T-cell (primary cell): ENCODE measurements at regions not wholly inside any gene's neighbourhood (a gene's known extent, or its start where the extent isn't known, plus 50 kb on each side); places are given as distances from the start of the nearest gene placed in this dataset.

ENCODE experiments used
- ATAC-seq, 4 experiments: fragments of 200-7000 bp in 3 of 4; fragments of 150-1000 bp in 1 of 4; cut with Tn5 transposase; replicated peaks in 1 of 4; 1 replicate in 3 of 4; 2 replicates in 1 of 4; pipeline ENCODE4 v1.10.0; 2021; ENCODE audit warnings: moderate library complexity in 3 of 4, mild to moderate bottlenecking in 2 of 4, moderate number of reproducible peaks in 1 of 4
- CTCF ChIA-PET, 2 donors: fragments of 300-600 bp; sonication (Branson Sonifier 250); formaldehyde crosslinking; loops; one replicate each; lab custom pipeline; 2022; ENCODE audit warnings: antibody characterized with exemption in 2 of 2; lab: Charles Lee
- POLR2A ChIA-PET, 2 donors: fragments of 300-600 bp; sonication (Branson Sonifier 250); formaldehyde crosslinking; loops; one replicate each; lab custom pipeline; 2022; ENCODE audit warnings: antibody characterized with exemption in 2 of 2; lab: Charles Lee
- DNase-seq, 35 experiments: peaks; one replicate each; pipeline versions ENCODE4 v3.0.0 to v3.0.0-alpha.2; 2013 to 2023
- H3K27ac ChIP-seq: one replicate; pipeline ENCODE4 v1.5.1; 2013; ENCODE audit warnings: low read length
- H3K27me3 ChIP-seq, 2 experiments: replicated peaks in 1 of 2; 1 replicate in 1 of 2; 2 replicates in 1 of 2; pipeline versions ENCODE4 v1.6.1 to v1.7.0; 2013; ENCODE audit warnings: low read length in 1 of 2, mixed read lengths in 1 of 2; ENCODE audit not compliant: control insufficient read depth in 2 of 2, insufficient read depth in 2 of 2; ENCODE audit errors: extremely low read depth in 1 of 2
- H3K36me3 ChIP-seq, 2 donors: 1 replicate in 1 of 2; 2 replicates in 1 of 2; pipeline versions ENCODE4 v1.6.1 to v1.7.0; 2013; ENCODE audit warnings: low read length in 1 of 2; ENCODE audit not compliant: control insufficient read depth in 2 of 2, insufficient read depth in 1 of 2; ENCODE audit errors: extremely low read depth in 1 of 2
- H3K4me1 ChIP-seq, 2 experiments: 1 replicate in 1 of 2; 2 replicates in 1 of 2; pipeline versions ENCODE4 v1.6.1 to v1.7.0; 2013; ENCODE audit warnings: low read length in 2 of 2, mixed read lengths in 1 of 2; ENCODE audit not compliant: insufficient read depth in 2 of 2, control insufficient read depth in 1 of 2; ENCODE audit errors: extremely low read depth in 1 of 2
- H3K4me3 ChIP-seq, 2 donors: 1 replicate in 1 of 2; 2 replicates in 1 of 2; pipeline versions ENCODE4 v1.5.1 to v1.7.0; 2013; ENCODE audit warnings: mild to moderate bottlenecking in 2 of 2, low read length in 1 of 2, moderate library complexity in 1 of 2; ENCODE audit not compliant: control insufficient read depth in 1 of 2; ENCODE audit errors: extremely low read depth in 1 of 2
- H3K9me3 ChIP-seq: 2 replicates; pipeline ENCODE4 v1.7.0; 2013
- H3K27ac Mint-ChIP-seq, 2 donors: one replicate each; pipeline ENCODE4 v1.8.0; 2020 to 2021; ENCODE audit warnings: mild to moderate bottlenecking in 2 of 2, mixed read lengths in 2 of 2
- H3K27me3 Mint-ChIP-seq, 2 donors: one replicate each; pipeline ENCODE4 v1.8.0; 2021 to 2022; ENCODE audit warnings: mixed read lengths in 2 of 2
- H3K36me3 Mint-ChIP-seq: one replicate; pipeline ENCODE4 v1.8.0; 2021; ENCODE audit warnings: mixed read lengths
- H3K4me1 Mint-ChIP-seq, 3 donors: one replicate each; pipeline ENCODE4 v1.8.0; 2020 to 2022; ENCODE audit warnings: mixed read lengths in 3 of 3, mild to moderate bottlenecking in 1 of 3
- H3K4me3 Mint-ChIP-seq, 3 donors: one replicate each; pipeline ENCODE4 v1.8.0; 2020 to 2022; ENCODE audit warnings: mild to moderate bottlenecking in 3 of 3, mixed read lengths in 3 of 3, moderate library complexity in 3 of 3
- H3K9me3 Mint-ChIP-seq, 3 donors: one replicate each; pipeline ENCODE4 v1.8.0; 2020 to 2022; ENCODE audit warnings: mixed read lengths in 3 of 3
- WGBS: methylation state at CpG from one replicate; pipeline ENCODE4 v1.1.5; 2013; ENCODE audit warnings: missing lambda C conversion rate; ENCODE audit not compliant: insufficient coverage; 5-methylcytosine and 5-hydroxymethylcytosine counted together

DNA sequence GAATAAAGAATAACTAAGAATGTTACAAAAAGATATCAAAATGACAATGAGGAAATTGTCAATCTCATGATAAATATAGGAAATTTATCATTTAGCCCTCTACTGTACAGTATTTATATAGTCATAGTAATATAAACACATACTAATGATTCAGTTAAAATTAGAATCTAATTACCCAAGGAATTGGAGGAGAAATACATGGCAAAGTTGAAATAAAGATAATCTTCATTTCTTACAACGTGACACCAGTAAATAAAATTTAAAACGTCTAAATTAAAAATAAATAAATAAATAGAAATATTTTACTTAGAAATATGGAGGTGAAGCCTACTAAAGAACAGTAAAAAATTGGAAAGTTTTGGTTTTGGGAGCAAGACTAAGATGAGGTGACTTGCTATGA is 2163.1 kb upstream of the PCDH20 start:
- Histone ChIP-seq H3K9me3 (no peaks in the 10 kb centered on the region), H3K4me1 (no peaks in the 10 kb centered on the region), H3K27me3 (no peaks in the 10 kb centered on the region), H3K27ac (no peak overlapping the region), H3K4me3 (no peak overlapping the region), H3K36me3 (no peaks in the 10 kb centered on the region)
- POLR2A ChIA-PET = no interaction called here
- CTCF ChIA-PET = no interaction called here
- WGBS = no CpG with 5 or more reads among the region's 2 CpGs
- Mint-ChIP-seq H3K27ac (no peak overlapping the region), H3K36me3 (no peaks in the 10 kb centered on the region), H3K4me1 (no peaks in the 10 kb centered on the region), H3K9me3 (peaks cover 26 to 33% (median 28%) of the 10 kb centered on the region in 3 donors), H3K4me3 (no peak overlapping the region), H3K27me3 (no peaks in the 10 kb centered on the region)
- no peak for ATAC-seq
- no peak for DNase-seq

DNA sequence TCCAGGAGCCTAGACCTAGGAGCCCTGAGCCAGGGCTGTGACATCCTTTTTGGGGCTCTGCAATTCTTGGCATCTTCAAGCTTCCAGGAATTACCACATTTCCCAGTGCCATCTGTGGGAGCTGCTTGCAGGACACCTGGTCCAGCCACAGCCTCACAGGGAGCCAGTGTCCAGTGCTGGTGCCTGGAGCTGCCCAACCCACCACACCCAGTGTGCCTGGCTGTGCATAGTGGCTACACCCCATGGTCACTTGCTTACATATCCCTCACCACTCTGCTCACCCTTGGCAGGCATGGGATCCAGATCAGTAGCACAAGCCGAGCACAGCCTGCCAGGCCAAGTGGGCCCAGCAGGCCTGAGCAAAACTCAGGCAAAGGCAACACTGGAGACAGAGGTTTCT is 2151.4 kb upstream of the PCDH20 start:
- H3K9me3 Mint-ChIP-seq = peaks cover 3 to 12% (median 12%) of the 10 kb centered on the region in 3 donors
- no peak overlapping the region for H3K27ac ChIP-seq
- no CpG with 5 or more reads among the region's 1 CpG for WGBS
- H3K36me3 ChIP-seq = no peaks in the 10 kb centered on the region
- H3K4me3 ChIP-seq = no peak overlapping the region
- CTCF ChIA-PET = no interaction called here
- H3K4me1 ChIP-seq = no peaks in the 10 kb centered on the region
- no peak overlapping the region for H3K4me3 Mint-ChIP-seq
- no peaks in the 10 kb centered on the region for H3K36me3 Mint-ChIP-seq
- H3K27ac Mint-ChIP-seq = no peak overlapping the region
- H3K27me3 Mint-ChIP-seq = no peaks in the 10 kb centered on the region
- no peaks in the 10 kb centered on the region for H3K27me3 ChIP-seq
- H3K9me3 ChIP-seq = no peaks in the 10 kb centered on the region
- ATAC-seq (no peak), DNase-seq (no peak)
- H3K4me1 Mint-ChIP-seq = no peaks in the 10 kb centered on the region
- POLR2A ChIA-PET = no interaction called here

DNA sequence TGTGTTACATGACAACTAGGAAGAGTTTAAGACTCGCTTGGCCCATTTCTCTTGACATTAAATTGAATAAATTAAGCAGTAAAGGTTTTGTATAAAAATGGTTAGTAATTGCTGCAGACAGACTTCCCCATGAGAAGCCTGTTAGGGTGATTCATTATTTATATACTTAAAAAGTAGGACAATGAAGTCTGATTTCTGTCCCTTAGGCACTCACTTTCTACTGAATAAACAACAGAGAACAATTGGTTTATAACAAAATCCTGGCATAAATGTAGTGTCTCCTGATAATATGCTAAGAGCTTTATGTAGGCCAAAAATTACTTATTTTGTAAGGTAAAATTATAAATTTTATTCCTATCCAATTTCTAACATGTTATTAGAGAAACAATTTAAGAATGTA is 2138.5 kb upstream of the PCDH20 start:
- Mint-ChIP-seq H3K4me3 (no peak overlapping the region), H3K4me1 (no peaks in the 10 kb centered on the region), H3K9me3 (peaks cover 0 to 8% (median 5%) of the 10 kb centered on the region in 3 donors), H3K27me3 (no peaks in the 10 kb centered on the region), H3K27ac (no peak overlapping the region), H3K36me3 (no peaks in the 10 kb centered on the region)
- ATAC-seq = no peak
- CTCF ChIA-PET = no interaction called here
- WGBS = no CpG with 5 or more reads among the region's 1 CpG
- Histone ChIP-seq H3K9me3 (no peaks in the 10 kb centered on the region), H3K27ac (no peak overlapping the region), H3K36me3 (no peaks in the 10 kb centered on the region), H3K4me3 (no peak overlapping the region), H3K27me3 (no peaks in the 10 kb centered on the region), H3K4me1 (no peaks in the 10 kb centered on the region)
- no peak for DNase-seq
- POLR2A ChIA-PET = no interaction called here

DNA sequence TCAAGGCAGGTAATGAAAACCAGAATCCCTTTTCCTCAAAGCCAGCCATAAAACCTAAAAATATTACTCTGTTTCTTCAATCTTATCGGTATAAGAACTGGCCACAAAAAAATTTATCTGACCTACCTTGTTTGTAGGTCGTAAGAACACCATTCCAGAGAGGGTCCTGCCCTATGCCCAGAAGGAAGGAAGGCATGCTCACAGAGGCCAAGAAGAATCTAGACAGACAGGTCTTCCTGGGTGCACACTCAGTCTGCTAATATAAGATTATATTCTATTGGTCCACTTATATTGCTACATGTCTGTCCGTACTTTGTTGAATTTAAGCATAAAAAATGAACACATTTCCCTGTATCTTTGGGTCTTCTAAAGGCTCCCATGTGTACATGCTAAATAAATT is 2136.1 kb upstream of the PCDH20 start:
- no peaks in the 10 kb centered on the region for H3K36me3 Mint-ChIP-seq
- Histone ChIP-seq H3K4me3 (no peak overlapping the region), H3K27ac (no peak overlapping the region), H3K27me3 (no peaks in the 10 kb centered on the region), H3K9me3 (no peaks in the 10 kb centered on the region), H3K4me1 (no peaks in the 10 kb centered on the region), H3K36me3 (no peaks in the 10 kb centered on the region)
- WGBS = 89% methylated on average over 1 of the region's 3 CpGs
- peaks cover 0 to 5% (median 0%) of the 10 kb centered on the region in 3 donors for H3K9me3 Mint-ChIP-seq
- no peak overlapping the region for H3K4me3 Mint-ChIP-seq
- ATAC-seq (no peak), DNase-seq (no peak)
- ChIA-PET CTCF (no interaction called here), POLR2A (no interaction called here)
- H3K27me3 Mint-ChIP-seq = no peaks in the 10 kb centered on the region
- no peaks in the 10 kb centered on the region for H3K4me1 Mint-ChIP-seq
- no peak overlapping the region for H3K27ac Mint-ChIP-seq

DNA sequence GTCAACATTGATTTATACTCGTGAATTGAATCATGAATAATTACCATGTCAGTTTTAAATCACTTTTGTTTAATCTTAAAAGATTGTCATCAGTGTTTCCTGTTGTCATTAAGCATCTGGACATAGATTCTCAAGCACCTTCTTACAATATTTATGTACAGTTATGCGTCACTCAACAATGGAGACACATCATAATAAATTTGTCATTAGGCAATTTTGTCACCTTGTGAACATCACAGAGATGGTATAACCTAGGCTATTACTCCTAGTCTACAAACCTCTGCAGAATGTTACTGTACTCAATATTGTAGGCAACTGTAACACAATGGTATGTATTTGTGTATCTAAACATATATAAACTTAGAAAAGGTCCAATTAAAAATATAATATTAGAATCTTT is 2130.9 kb upstream of the PCDH20 start:
- H3K4me3 Mint-ChIP-seq = no peak overlapping the region
- Histone ChIP-seq H3K27ac (no peak overlapping the region), H3K27me3 (no peaks in the 10 kb centered on the region), H3K36me3 (no peaks in the 10 kb centered on the region), H3K4me3 (no peak overlapping the region), H3K9me3 (peaks cover 2% of the 10 kb centered on the region), H3K4me1 (no peaks in the 10 kb centered on the region)
- H3K9me3 Mint-ChIP-seq = peaks cover 3 to 15% (median 13%) of the 10 kb centered on the region in 3 donors
- ChIA-PET POLR2A (no interaction called here), CTCF (no interaction called here)
- no peaks in the 10 kb centered on the region for H3K27me3 Mint-ChIP-seq
- WGBS = 60% methylated on average over 2 of the region's 2 CpGs
- H3K36me3 Mint-ChIP-seq = no peaks in the 10 kb centered on the region
- no peaks in the 10 kb centered on the region for H3K4me1 Mint-ChIP-seq
- DNase-seq (no peak), ATAC-seq (no peak)
- no peak overlapping the region for H3K27ac Mint-ChIP-seq

DNA sequence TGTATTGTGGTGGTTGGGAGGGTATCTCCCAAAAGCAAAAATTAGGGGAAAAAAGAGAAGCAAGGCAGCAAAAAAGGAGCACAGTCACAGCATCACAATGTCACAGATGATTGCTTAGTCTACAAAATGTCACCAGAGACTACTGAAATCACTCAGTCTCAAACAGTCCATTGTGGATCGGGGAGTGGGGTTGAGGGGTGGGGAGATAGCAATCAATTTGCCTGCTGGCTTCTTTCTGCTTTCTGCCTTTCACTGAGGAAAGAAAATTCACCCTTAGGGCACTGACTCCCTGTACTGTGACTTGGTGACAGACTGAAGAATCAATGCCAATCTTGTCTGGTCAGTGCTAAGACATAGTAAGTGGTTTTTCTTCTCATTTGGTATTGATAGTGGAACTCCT is 2127.1 kb upstream of the PCDH20 start:
- no peak for DNase-seq
- ChIA-PET CTCF (no interaction called here), POLR2A (no interaction called here)
- Mint-ChIP-seq H3K9me3 (peaks cover 1 to 18% (median 13%) of the 10 kb centered on the region in 3 donors), H3K4me1 (no peaks in the 10 kb centered on the region), H3K27me3 (no peaks in the 10 kb centered on the region), H3K36me3 (no peaks in the 10 kb centered on the region), H3K27ac (no peak overlapping the region), H3K4me3 (no peak overlapping the region)
- no peak overlapping the region for H3K4me3 ChIP-seq
- no peak for ATAC-seq
- H3K27me3 ChIP-seq = no peaks in the 10 kb centered on the region
- peaks cover 2% of the 10 kb centered on the region for H3K9me3 ChIP-seq
- no CpG with 5 or more reads among the region's 1 CpG for WGBS
- no peaks in the 10 kb centered on the region for H3K4me1 ChIP-seq
- H3K36me3 ChIP-seq = no peaks in the 10 kb centered on the region
- no peak overlapping the region for H3K27ac ChIP-seq

DNA sequence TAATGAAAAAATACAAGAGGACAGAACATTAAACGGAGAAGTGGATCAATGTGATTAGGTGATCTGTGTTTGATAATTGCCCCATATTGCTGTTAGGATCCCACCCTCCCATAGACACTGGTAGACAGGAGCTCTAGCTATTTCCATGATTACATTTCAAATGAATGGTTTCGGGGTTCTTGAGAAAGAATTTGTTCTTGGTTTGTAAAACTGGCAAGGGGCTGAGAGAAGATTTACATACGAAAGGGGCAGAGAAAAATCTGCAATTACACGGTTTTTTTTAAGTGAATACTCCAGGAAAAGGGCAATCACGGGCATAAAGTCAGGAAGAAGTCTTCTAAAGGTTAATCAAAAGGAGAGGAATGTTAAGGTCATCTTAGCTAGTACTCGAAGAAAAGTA is 2125.7 kb upstream of the PCDH20 start:
- H3K27ac ChIP-seq = no peak overlapping the region
- H3K4me1 ChIP-seq = no peaks in the 10 kb centered on the region
- no peaks in the 10 kb centered on the region for H3K27me3 ChIP-seq
- no peaks in the 10 kb centered on the region for H3K36me3 ChIP-seq
- Mint-ChIP-seq H3K27me3 (no peaks in the 10 kb centered on the region), H3K36me3 (no peaks in the 10 kb centered on the region), H3K27ac (no peak overlapping the region), H3K4me3 (no peak overlapping the region), H3K9me3 (peaks cover 9 to 24% (median 22%) of the 10 kb centered on the region in 3 donors), H3K4me1 (no peaks in the 10 kb centered on the region)
- H3K4me3 ChIP-seq = no peak overlapping the region
- H3K9me3 ChIP-seq = peaks cover 2% of the 10 kb centered on the region
- CTCF ChIA-PET = interaction anchor here in 1 of 2 donors (0.5 kb wide), 1 partner anchor 75 kb away, joined by 9 read pairs; no protein-coding TSS in a partner anchor
- POLR2A ChIA-PET = no interaction called here
- no peak for ATAC-seq
- 59% methylated on average over 4 of the region's 6 CpGs for WGBS
- no peak for DNase-seq
